ENCODE measurements at regions not wholly inside any gene's neighbourhood (a gene's known extent, or its start where the extent isn't known, plus 50 kb on each side); places are given as distances from the start of the nearest gene placed in this dataset.

DNA sequence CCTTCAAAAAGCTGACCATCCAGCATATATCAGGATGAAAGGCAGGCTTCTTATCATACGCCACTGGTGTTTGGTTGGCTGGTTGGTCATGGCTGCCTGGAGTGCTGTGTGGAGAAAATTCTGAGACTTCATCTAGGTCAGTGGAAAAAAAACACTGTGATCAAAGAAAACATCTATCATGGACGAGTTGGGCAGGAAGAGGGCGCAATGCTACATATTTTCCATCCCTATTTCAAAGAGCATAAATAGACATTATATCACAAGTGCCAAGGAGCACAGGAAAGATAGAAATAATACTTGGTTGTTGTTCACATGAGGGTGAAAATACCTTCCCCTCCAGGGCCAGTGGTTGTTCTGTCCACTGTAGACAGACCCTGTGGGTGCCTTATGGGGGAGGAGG lies 128.4 kb upstream of the PLPP4 start:
- H3K9me3 ChIP-seq (ENCODE audit: control insufficient read depth in 2 of 2, insufficient read depth in 1 of 2, low read depth in 1 of 2, low read length in 1 of 2): no peaks in the 10 kb centered on the region
- 64 to 70% methylated on average over 3 of the region's 3 CpGs for WGBS, 2 donors
- no peaks in the 10 kb centered on the region for H3K36me3 ChIP-seq (ENCODE audit: control insufficient read depth in 2 of 2, insufficient read depth in 2 of 2, low read length in 1 of 2)
- no peaks in the 10 kb centered on the region for H3K4me1 ChIP-seq (ENCODE audit: control insufficient read depth in 2 of 2, insufficient read depth in 2 of 2, low read length in 1 of 2)
- no peak overlapping the region for H3K4me3 ChIP-seq (ENCODE audit: low read depth in 1 of 2, low read length in 2 of 2)
- H3K27ac ChIP-seq (ENCODE audit: low read depth in 2 of 2, low read length in 1 of 2): no peak overlapping the region
- H3K27me3 ChIP-seq (ENCODE audit: control insufficient read depth in 1 of 2, insufficient read depth in 2 of 2, low read length in 2 of 2): no peaks in the 10 kb centered on the region

DNA sequence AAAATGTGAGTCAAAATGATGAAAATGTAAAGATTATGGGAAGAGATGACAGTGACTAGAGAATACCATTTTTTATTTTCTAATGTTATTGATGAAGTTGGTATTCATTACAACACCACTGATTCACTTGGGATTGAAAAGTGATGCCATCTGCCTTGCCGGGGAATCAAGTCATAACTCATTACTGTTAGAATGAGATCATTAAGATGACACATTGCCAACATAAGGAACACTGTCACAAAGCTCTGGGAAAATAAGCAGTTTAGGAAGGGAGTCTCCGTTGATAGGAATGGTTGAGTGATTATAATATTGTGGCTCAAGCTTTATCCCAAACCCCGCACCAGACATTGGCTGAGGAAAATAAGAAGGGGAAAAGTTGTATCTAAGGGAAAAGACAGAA lies 121.5 kb upstream of the PLPP4 start:
- H3K27me3 ChIP-seq (ENCODE audit: control insufficient read depth in 1 of 2, insufficient read depth in 2 of 2, low read length in 2 of 2): no peaks in the 10 kb centered on the region
- no peaks in the 10 kb centered on the region for H3K4me1 ChIP-seq (ENCODE audit: control insufficient read depth in 2 of 2, insufficient read depth in 2 of 2, low read length in 1 of 2)
- WGBS, 2 donors: 65 to 77% methylated on average over 3 of the region's 3 CpGs
- no peaks in the 10 kb centered on the region for H3K36me3 ChIP-seq (ENCODE audit: control insufficient read depth in 2 of 2, insufficient read depth in 2 of 2, low read length in 1 of 2)
- H3K27ac ChIP-seq (ENCODE audit: low read depth in 2 of 2, low read length in 1 of 2): no peak overlapping the region
- H3K4me3 ChIP-seq (ENCODE audit: low read depth in 1 of 2, low read length in 2 of 2): no peak overlapping the region
- no peaks in the 10 kb centered on the region for H3K9me3 ChIP-seq (ENCODE audit: control insufficient read depth in 2 of 2, insufficient read depth in 1 of 2, low read depth in 1 of 2, low read length in 1 of 2)

DNA sequence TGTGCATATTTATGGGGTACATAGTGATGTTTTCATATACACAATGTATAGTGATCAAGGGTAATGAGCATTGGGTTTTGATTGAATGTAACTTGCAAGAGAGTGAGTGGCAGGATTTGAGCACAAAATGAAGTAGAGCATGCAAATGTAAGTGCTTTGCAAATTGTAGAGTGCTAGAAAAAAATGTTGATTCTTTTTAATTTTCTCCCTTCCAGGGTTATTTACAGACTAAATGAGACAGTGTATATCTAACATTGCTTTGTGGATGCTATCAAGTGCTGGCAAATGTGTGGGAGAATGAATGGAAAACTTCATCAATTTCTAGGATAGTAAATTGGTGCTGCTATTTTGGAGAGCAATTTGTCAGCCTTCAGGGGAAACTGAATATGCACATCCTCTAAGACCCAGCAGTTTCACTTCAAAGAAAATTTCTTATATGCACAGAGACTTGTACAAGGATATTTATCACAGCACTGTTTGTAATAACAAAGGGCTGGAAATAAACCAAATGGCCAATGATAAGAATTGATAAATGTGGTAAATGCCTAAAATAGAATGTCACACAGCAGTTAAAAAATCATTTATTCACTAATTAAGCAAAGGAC lies 120.6 kb upstream of the PLPP4 start:
- H3K36me3 ChIP-seq (ENCODE audit: control insufficient read depth in 2 of 2, insufficient read depth in 2 of 2, low read length in 1 of 2): no peaks in the 10 kb centered on the region
- H3K4me1 ChIP-seq (ENCODE audit: control insufficient read depth in 2 of 2, insufficient read depth in 2 of 2, low read length in 1 of 2): no peaks in the 10 kb centered on the region
- H3K27me3 ChIP-seq (ENCODE audit: control insufficient read depth in 1 of 2, insufficient read depth in 2 of 2, low read length in 2 of 2): no peaks in the 10 kb centered on the region
- no peak overlapping the region for H3K4me3 ChIP-seq (ENCODE audit: low read depth in 1 of 2, low read length in 2 of 2)
- no peaks in the 10 kb centered on the region for H3K9me3 ChIP-seq (ENCODE audit: control insufficient read depth in 2 of 2, insufficient read depth in 1 of 2, low read depth in 1 of 2, low read length in 1 of 2)
- H3K27ac ChIP-seq (ENCODE audit: low read depth in 2 of 2, low read length in 1 of 2): no peak overlapping the region

- H3K4me3 ChIP-seq (ENCODE audit: low read depth in 1 of 2, low read length in 2 of 2): no peak overlapping the region
- no peak overlapping the region for H3K27ac ChIP-seq (ENCODE audit: low read depth in 2 of 2, low read length in 1 of 2)
- H3K4me1 ChIP-seq (ENCODE audit: control insufficient read depth in 2 of 2, insufficient read depth in 2 of 2, low read length in 1 of 2): no peaks in the 10 kb centered on the region
- no peaks in the 10 kb centered on the region for H3K36me3 ChIP-seq (ENCODE audit: control insufficient read depth in 2 of 2, insufficient read depth in 2 of 2, low read length in 1 of 2)
- H3K9me3 ChIP-seq (ENCODE audit: control insufficient read depth in 2 of 2, insufficient read depth in 1 of 2, low read depth in 1 of 2, low read length in 1 of 2): no peaks in the 10 kb centered on the region
- no peaks in the 10 kb centered on the region for H3K27me3 ChIP-seq (ENCODE audit: control insufficient read depth in 1 of 2, insufficient read depth in 2 of 2, low read length in 2 of 2)
- 7 to 13% methylated on average over 4 of the region's 4 CpGs for WGBS, 2 donors
Measured at GRCh38 chr10:120336911-120337540, 120.0 kb upstream of the PLPP4 start.

DNA sequence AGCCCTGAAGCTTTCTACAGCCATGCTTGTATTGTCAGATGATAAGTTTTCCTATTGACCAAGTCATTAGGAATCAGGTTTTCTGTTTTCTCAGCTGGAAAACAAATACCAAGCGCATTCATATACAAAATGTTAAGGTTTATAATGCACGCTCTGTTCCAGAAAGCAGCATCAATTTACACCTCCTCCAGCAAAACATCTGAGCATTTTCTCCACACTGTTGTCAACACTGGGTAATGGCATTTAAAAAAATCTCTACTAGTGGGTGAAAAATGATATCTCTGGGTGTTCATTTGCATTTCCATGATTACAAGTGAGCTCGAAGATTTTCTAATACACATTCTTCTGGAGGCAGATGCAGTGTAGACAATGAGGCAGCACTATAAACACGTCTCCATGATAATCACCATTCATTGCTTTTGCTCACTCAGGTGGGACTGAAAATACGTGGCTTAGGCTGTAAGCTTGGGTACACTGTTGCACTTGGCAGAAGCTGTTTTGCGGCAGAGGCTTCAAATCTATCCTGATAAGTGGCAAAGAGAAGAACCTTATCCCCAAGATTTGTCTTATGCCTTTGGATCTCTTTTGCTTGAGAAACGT lies 114.8 kb upstream of the PLPP4 start:
- H3K36me3 ChIP-seq (ENCODE audit: control insufficient read depth in 2 of 2, insufficient read depth in 2 of 2, low read length in 1 of 2): no peaks in the 10 kb centered on the region
- H3K27ac ChIP-seq (ENCODE audit: low read depth in 2 of 2, low read length in 1 of 2): no peak overlapping the region
- H3K4me3 ChIP-seq (ENCODE audit: low read depth in 1 of 2, low read length in 2 of 2): no peak overlapping the region
- H3K9me3 ChIP-seq (ENCODE audit: control insufficient read depth in 2 of 2, insufficient read depth in 1 of 2, low read depth in 1 of 2, low read length in 1 of 2): no peaks in the 10 kb centered on the region
- no peaks in the 10 kb centered on the region for H3K27me3 ChIP-seq (ENCODE audit: control insufficient read depth in 1 of 2, insufficient read depth in 2 of 2, low read length in 2 of 2)
- WGBS, 2 donors: 48 to 60% methylated on average over 7 of the region's 7 CpGs
- no peaks in the 10 kb centered on the region for H3K4me1 ChIP-seq (ENCODE audit: control insufficient read depth in 2 of 2, insufficient read depth in 2 of 2, low read length in 1 of 2)

DNA sequence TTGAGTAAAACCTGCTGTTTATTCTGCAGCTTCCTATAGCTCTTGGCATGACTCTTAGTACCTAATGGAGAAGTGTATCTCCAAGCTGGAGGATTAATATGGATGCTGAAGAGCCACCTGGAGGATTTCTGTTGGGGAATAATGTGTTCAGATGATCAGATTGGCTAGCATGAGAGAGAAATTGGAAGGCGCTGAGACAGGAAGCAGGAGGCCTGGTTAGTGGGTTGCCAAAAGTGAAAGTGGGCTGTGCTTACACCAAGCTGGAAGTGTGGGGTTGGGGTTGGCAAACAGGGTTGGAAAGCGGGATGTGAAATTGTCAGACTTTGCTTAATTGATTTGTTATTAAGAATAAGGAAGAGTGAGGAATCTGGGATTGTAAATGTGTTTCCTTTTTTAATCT lies 111.8 kb upstream of the PLPP4 start:
- H3K27ac ChIP-seq (ENCODE audit: low read depth in 2 of 2, low read length in 1 of 2): no peak overlapping the region
- H3K4me3 ChIP-seq (ENCODE audit: low read depth in 1 of 2, low read length in 2 of 2): no peak overlapping the region
- H3K4me1 ChIP-seq (ENCODE audit: control insufficient read depth in 2 of 2, insufficient read depth in 2 of 2, low read length in 1 of 2): no peaks in the 10 kb centered on the region
- no peaks in the 10 kb centered on the region for H3K9me3 ChIP-seq (ENCODE audit: control insufficient read depth in 2 of 2, insufficient read depth in 1 of 2, low read depth in 1 of 2, low read length in 1 of 2)
- no peaks in the 10 kb centered on the region for H3K36me3 ChIP-seq (ENCODE audit: control insufficient read depth in 2 of 2, insufficient read depth in 2 of 2, low read length in 1 of 2)
- 81% methylated on average over 2 of the region's 2 CpGs for WGBS, 2 donors
- no peaks in the 10 kb centered on the region for H3K27me3 ChIP-seq (ENCODE audit: control insufficient read depth in 1 of 2, insufficient read depth in 2 of 2, low read length in 2 of 2)

- no peaks in the 10 kb centered on the region for H3K9me3 ChIP-seq (ENCODE audit: control insufficient read depth in 2 of 2, insufficient read depth in 1 of 2, low read depth in 1 of 2, low read length in 1 of 2)
- no peak overlapping the region for H3K4me3 ChIP-seq (ENCODE audit: low read depth in 1 of 2, low read length in 2 of 2)
- WGBS, 2 donors: 37 to 64% methylated on average over 3 of the region's 3 CpGs
- H3K27me3 ChIP-seq (ENCODE audit: control insufficient read depth in 1 of 2, insufficient read depth in 2 of 2, low read length in 2 of 2): no peaks in the 10 kb centered on the region
- H3K27ac ChIP-seq (ENCODE audit: low read depth in 2 of 2, low read length in 1 of 2): no peak overlapping the region
- H3K36me3 ChIP-seq (ENCODE audit: control insufficient read depth in 2 of 2, insufficient read depth in 2 of 2, low read length in 1 of 2): no peaks in the 10 kb centered on the region
- no peaks in the 10 kb centered on the region for H3K4me1 ChIP-seq (ENCODE audit: control insufficient read depth in 2 of 2, insufficient read depth in 2 of 2, low read length in 1 of 2)
Measured at GRCh38 chr10:120347644-120348043, 109.4 kb upstream of the PLPP4 start.

- no peaks in the 10 kb centered on the region for H3K27me3 ChIP-seq (ENCODE audit: control insufficient read depth in 1 of 2, insufficient read depth in 2 of 2, low read length in 2 of 2)
- WGBS, 2 donors: 95 to 98% methylated on average over 3 of the region's 3 CpGs
Measured at GRCh38 chr10:120349069-120349468, 108.0 kb upstream of the PLPP4 start.

GRCh38 chr10:120355425-120355824 lies 101.6 kb upstream of the PLPP4 start:
- WGBS, 2 donors: 89 to 90% methylated on average over 2 of the region's 2 CpGs
- Histone ChIP-seq H3K4me1 (ENCODE audit: control insufficient read depth in 2 of 2, insufficient read depth in 2 of 2, low read length in 1 of 2) (no peaks in the 10 kb centered on the region), H3K36me3 (ENCODE audit: control insufficient read depth in 2 of 2, insufficient read depth in 2 of 2, low read length in 1 of 2) (no peaks in the 10 kb centered on the region), H3K27me3 (ENCODE audit: control insufficient read depth in 1 of 2, insufficient read depth in 2 of 2, low read length in 2 of 2) (no peaks in the 10 kb centered on the region), H3K27ac (ENCODE audit: low read depth in 2 of 2, low read length in 1 of 2) (no peak overlapping the region), H3K9me3 (ENCODE audit: control insufficient read depth in 2 of 2, insufficient read depth in 1 of 2, low read depth in 1 of 2, low read length in 1 of 2) (no peaks in the 10 kb centered on the region), H3K4me3 (ENCODE audit: low read depth in 1 of 2, low read length in 2 of 2) (no peak overlapping the region)

More at GRCh38 chr10:120349069-120349468, 108.0 kb upstream of the PLPP4 start:
- Histone ChIP-seq H3K27ac (ENCODE audit: low read depth in 2 of 2, low read length in 1 of 2) (no peak overlapping the region), H3K9me3 (ENCODE audit: control insufficient read depth in 2 of 2, insufficient read depth in 1 of 2, low read depth in 1 of 2, low read length in 1 of 2) (no peaks in the 10 kb centered on the region), H3K36me3 (ENCODE audit: control insufficient read depth in 2 of 2, insufficient read depth in 2 of 2, low read length in 1 of 2) (no peaks in the 10 kb centered on the region), H3K4me3 (ENCODE audit: low read depth in 1 of 2, low read length in 2 of 2) (no peak overlapping the region), H3K4me1 (ENCODE audit: control insufficient read depth in 2 of 2, insufficient read depth in 2 of 2, low read length in 1 of 2) (no peaks in the 10 kb centered on the region)

GRCh38 chr10:120360571-120360970 lies 96.5 kb upstream of the PLPP4 start:
- Histone ChIP-seq H3K27ac (ENCODE audit: low read depth in 2 of 2, low read length in 1 of 2) (no peak overlapping the region), H3K36me3 (ENCODE audit: control insufficient read depth in 2 of 2, insufficient read depth in 2 of 2, low read length in 1 of 2) (no peaks in the 10 kb centered on the region), H3K4me3 (ENCODE audit: low read depth in 1 of 2, low read length in 2 of 2) (no peak overlapping the region), H3K9me3 (ENCODE audit: control insufficient read depth in 2 of 2, insufficient read depth in 1 of 2, low read depth in 1 of 2, low read length in 1 of 2) (no peaks in the 10 kb centered on the region), H3K27me3 (ENCODE audit: control insufficient read depth in 1 of 2, insufficient read depth in 2 of 2, low read length in 2 of 2) (no peaks in the 10 kb centered on the region), H3K4me1 (ENCODE audit: control insufficient read depth in 2 of 2, insufficient read depth in 2 of 2, low read length in 1 of 2) (no peaks in the 10 kb centered on the region)
- WGBS, 2 donors: 60 to 73% methylated on average over 3 of the region's 3 CpGs

Data from esophagus (tissue), 2 donors.